ENCODE measurements at regions not wholly inside any gene's neighbourhood (a gene's known extent, or its start where the extent isn't known, plus 50 kb on each side); places are given as distances from the start of the nearest gene placed in this dataset.

DNA sequence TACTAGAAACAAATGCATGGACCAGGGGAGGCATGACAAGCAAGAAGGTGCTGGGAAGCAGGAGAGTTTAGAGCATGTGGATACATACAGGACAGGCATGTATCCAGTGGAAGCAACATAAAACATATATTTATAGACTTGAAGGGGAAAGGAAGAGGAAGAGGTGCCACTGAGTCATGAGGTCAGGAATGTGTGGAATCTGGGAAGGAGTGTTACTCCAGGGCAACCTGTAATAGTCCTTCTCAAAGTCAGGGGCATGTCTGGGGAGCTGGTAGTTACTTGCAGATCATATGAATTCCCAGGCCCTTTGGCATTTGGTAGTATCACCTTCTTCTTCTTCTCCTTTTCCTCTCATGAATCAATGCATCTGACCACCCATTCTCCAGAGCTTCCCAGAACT is 246.6 kb downstream of the XPNPEP1 start:
- no peaks in the 10 kb centered on the region; a peak in 1 of 5 replicates for H3K9me3 Mint-ChIP-seq
- H3K18ac ChIP-seq (ENCODE audit: insufficient read length, low read depth, low read length), result no peak overlapping the region
- no peak overlapping the region for H2BK20ac ChIP-seq (ENCODE audit: low read depth, low read length, poor library complexity, severe bottlenecking)
- no peak overlapping the region for H3K4me2 ChIP-seq (ENCODE audit: insufficient read depth, insufficient read length, low read length)
- H3K27me3 ChIP-seq (ENCODE audit: insufficient read depth, low read length), result no peaks in the 10 kb centered on the region
- no peak overlapping the region for H3K27ac ChIP-seq (ENCODE audit: insufficient read length, low read depth, low read length)
- no peak overlapping the region for H3T11ph ChIP-seq (ENCODE audit: low read length)
- no peak overlapping the region; a peak in 1 of 7 replicates for H3K27ac Mint-ChIP-seq
- no peaks in the 10 kb centered on the region for H3K9me3 ChIP-seq (ENCODE audit: control insufficient read depth, low read depth, low read length)
- no peak overlapping the region for H2BK5ac ChIP-seq (ENCODE audit: insufficient read length, low read length)
- no peak overlapping the region for H3K9ac ChIP-seq (ENCODE audit: extremely low read depth, insufficient read length, low read length)
- no peaks in the 10 kb centered on the region for H4K20me1 ChIP-seq (ENCODE audit: control insufficient read depth, insufficient read depth, insufficient read length)
- no peak overlapping the region for H2AK5ac ChIP-seq (ENCODE audit: insufficient read length, low read length)
- DNase-seq, result no peak
- no peak overlapping the region for H3K14ac ChIP-seq (ENCODE audit: insufficient read depth, low read length)
- no peaks in the 10 kb centered on the region for H3K36me3 Mint-ChIP-seq (ENCODE audit: insufficient read depth in 1 of 3, low read depth in 3 of 3)
- no peaks in the 10 kb centered on the region; the same call in 1 of the 2 replicates for H3K4me1 ChIP-seq (ENCODE audit: insufficient read depth, low read length)
- no peak overlapping the region for H2AFZ ChIP-seq (ENCODE audit: low read length)
- H3K4me3 Mint-ChIP-seq, result no peak overlapping the region
- no peak overlapping the region for H2BK120ac ChIP-seq (ENCODE audit: low read depth, low read length, poor library complexity, severe bottlenecking)
- H4K5ac ChIP-seq (ENCODE audit: insufficient read length, low read depth, low read length), result no peak overlapping the region
- H3K4me1 Mint-ChIP-seq, result no peaks in the 10 kb centered on the region; a peak in 1 of 4 replicates
- no peaks in the 10 kb centered on the region for H3K27me3 Mint-ChIP-seq (ENCODE audit: low read depth)
- H2BK12ac ChIP-seq (ENCODE audit: insufficient read length, low read depth, low read length), result no peak overlapping the region
- H3K79me2 ChIP-seq (ENCODE audit: insufficient read depth, low read length), result no peaks in the 10 kb centered on the region
- no peak overlapping the region for H2BK15ac ChIP-seq (ENCODE audit: low read depth, low read length)
- H3K56ac ChIP-seq (ENCODE audit: insufficient read length, low read depth, low read length), result no peak overlapping the region
- TF ChIP-seq, protein P1, sequence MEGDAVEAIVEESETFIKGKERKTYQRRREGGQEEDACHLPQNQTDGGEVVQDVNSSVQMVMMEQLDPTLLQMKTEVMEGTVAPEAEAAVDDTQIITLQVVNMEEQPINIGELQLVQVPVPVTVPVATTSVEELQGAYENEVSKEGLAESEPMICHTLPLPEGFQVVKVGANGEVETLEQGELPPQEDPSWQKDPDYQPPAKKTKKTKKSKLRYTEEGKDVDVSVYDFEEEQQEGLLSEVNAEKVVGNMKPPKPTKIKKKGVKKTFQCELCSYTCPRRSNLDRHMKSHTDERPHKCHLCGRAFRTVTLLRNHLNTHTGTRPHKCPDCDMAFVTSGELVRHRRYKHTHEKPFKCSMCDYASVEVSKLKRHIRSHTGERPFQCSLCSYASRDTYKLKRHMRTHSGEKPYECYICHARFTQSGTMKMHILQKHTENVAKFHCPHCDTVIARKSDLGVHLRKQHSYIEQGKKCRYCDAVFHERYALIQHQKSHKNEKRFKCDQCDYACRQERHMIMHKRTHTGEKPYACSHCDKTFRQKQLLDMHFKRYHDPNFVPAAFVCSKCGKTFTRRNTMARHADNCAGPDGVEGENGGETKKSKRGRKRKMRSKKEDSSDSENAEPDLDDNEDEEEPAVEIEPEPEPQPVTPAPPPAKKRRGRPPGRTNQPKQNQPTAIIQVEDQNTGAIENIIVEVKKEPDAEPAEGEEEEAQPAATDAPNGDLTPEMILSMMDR (conservative IDR thresholded peaks at IDR 0.05), result no peak
- no peak overlapping the region for H3K23ac ChIP-seq (ENCODE audit: insufficient read length, low read depth, low read length)
- H3K4ac ChIP-seq (ENCODE audit: low read depth, low read length), result no peak overlapping the region
- H3K23me2 ChIP-seq (ENCODE audit: insufficient read length, low read depth, low read length, poor library complexity, severe bottlenecking), result no peaks in the 10 kb centered on the region
- no peaks in the 10 kb centered on the region for H3K79me1 ChIP-seq (ENCODE audit: insufficient read depth, low read depth, low read length, poor library complexity, severe bottlenecking)
- H4K91ac ChIP-seq (ENCODE audit: insufficient read length, low read depth, low read length), result no peak overlapping the region
- H4K8ac ChIP-seq (replicated peaks; ENCODE audit: insufficient read length, low read depth, low read length), result no peak overlapping the region

Measured in H9 (cell line).